SK-N-SH (cell line): ENCODE measurements at regions not wholly inside any gene's neighbourhood (a gene's known extent, or its start where the extent isn't known, plus 50 kb on each side); places are given as distances from the start of the nearest gene placed in this dataset.

Experiments used
- CTCF ChIA-PET: fragments of 300-600, 350-600 bp; formaldehyde crosslinking; extraction: SDS; loops from one replicate; lab custom pipeline; 2021; lab: Yijun Ruan, JAX
- POLR2A ChIA-PET: fragments of 350-600 bp; sonication (Branson Sonifier 250); formaldehyde crosslinking; extraction: SDS; loops from one replicate; lab custom pipeline; 2020; ENCODE audit warnings: antibody characterized with exemption, inconsistent platforms; lab: Yijun Ruan, JAX
- DNase-seq: peaks from one replicate; pipeline ENCODE4 v3.0.0; 2012
- H2AFZ ChIP-seq: fragments of 200-600 bp; sonication (generic); 2 replicates; pipeline ENCODE4 v1.8.1; 2016; ENCODE audit warnings: antibody characterized with exemption, mild to moderate bottlenecking, low read depth
- H3F3A ChIP-seq: fragments of 200-600 bp; sonication (generic); replicated peaks from 2 replicates; pipeline ENCODE3; 2016; ENCODE audit warnings: antibody characterized with exemption, mild to moderate bottlenecking; ENCODE audit not compliant: insufficient read depth
- H3K27ac ChIP-seq, 2 experiments: fragments of 200-500 bp in 1 of 2; fragments of 200-600 bp in 1 of 2; sonication (Bioruptor generic) in 1 of 2; sonication (generic), shearing (Covaris generic) in 1 of 2; 2 replicates each; pipeline versions ENCODE4 v1.5.1 to v1.6.1; 2014 to 2016; ENCODE audit warnings: low read depth in 2 of 2, inconsistent platforms in 1 of 2, low read length in 1 of 2, mild to moderate bottlenecking in 1 of 2, mixed read lengths in 1 of 2
- H3K27me3 ChIP-seq: fragments of 200-600 bp; sonication (generic), shearing (Covaris generic); 2 replicates; pipeline ENCODE4 v1.6.1; 2016; ENCODE audit warnings: mixed run types; ENCODE audit not compliant: insufficient read depth
- H3K36me3 ChIP-seq, 2 experiments: fragments of 200-500 bp in 1 of 2; fragments of 200-600 bp in 1 of 2; sonication (Bioruptor generic) in 1 of 2; sonication (generic) in 1 of 2; replicated peaks in 1 of 2; 2 replicates each; pipeline versions ENCODE3 to v1.5.1; 2014 to 2016; ENCODE audit warnings: low read length in 1 of 2, mild to moderate bottlenecking in 1 of 2; ENCODE audit not compliant: insufficient read depth in 2 of 2, control insufficient read depth in 1 of 2
- H3K4me1 ChIP-seq, 2 experiments: fragments of 200-500 bp in 1 of 2; fragments of 200-600 bp in 1 of 2; sonication (Bioruptor generic) in 1 of 2; sonication (generic), shearing (Covaris generic) in 1 of 2; 2 replicates each; pipeline versions ENCODE4 v1.5.1 to v1.6.1; 2014 to 2016; ENCODE audit warnings: low read depth in 1 of 2, low read length in 1 of 2, mixed run types in 1 of 2; ENCODE audit not compliant: insufficient read depth in 2 of 2, control insufficient read depth in 1 of 2
- H3K4me2 ChIP-seq: fragments of 200-600 bp; sonication (generic), shearing (Covaris generic); 2 replicates; pipeline ENCODE4 v1.6.1; 2017; ENCODE audit warnings: mixed run types
- H3K4me3 ChIP-seq, 2 experiments: fragments of 200-500 bp in 1 of 2; fragments of 200-600 bp in 1 of 2; sonication (Bioruptor generic) in 1 of 2; sonication (generic), shearing (Covaris generic) in 1 of 2; 2 replicates each; pipeline versions ENCODE4 v1.5.1 to v1.8.1; 2014 to 2016; ENCODE audit warnings: low read depth in 2 of 2, inconsistent platforms in 1 of 2, low read length in 1 of 2, mild to moderate bottlenecking in 1 of 2, mixed read lengths in 1 of 2, moderate library complexity in 1 of 2
- H3K79me2 ChIP-seq: fragments of 200-600 bp; sonication (generic); 2 replicates; pipeline ENCODE4 v1.8.1; 2017; ENCODE audit warnings: mild to moderate bottlenecking; ENCODE audit not compliant: insufficient read depth
- H3K9ac ChIP-seq: fragments of 200-600 bp; sonication (generic); 2 replicates; pipeline ENCODE4 v1.6.1; 2017; ENCODE audit warnings: mixed run types
- H3K9me2 ChIP-seq: fragments of 200-600 bp; sonication (generic); 2 replicates; pipeline ENCODE4 v1.6.1; 2017; ENCODE audit warnings: mixed run types
- H3K9me3 ChIP-seq: fragments of 200-600 bp; sonication (generic); 2 replicates; pipeline ENCODE4 v1.6.1; 2017; ENCODE audit warnings: mixed run types, mild to moderate bottlenecking, moderate library complexity
- H4K20me1 ChIP-seq: fragments of 200-600 bp; sonication (generic); 2 replicates; pipeline ENCODE4 v1.6.1; 2017; ENCODE audit warnings: mild to moderate bottlenecking, mixed run types; ENCODE audit not compliant: insufficient read depth
- ELF1 ChIP-seq: IDR thresholded peaks from 2 replicates; pipeline ENCODE4 v1.4.0; 2012
- EP300 ChIP-seq, 2 experiments: IDR thresholded peaks; 2 replicates each; pipeline versions ENCODE4 v1.4.0 to v1.6.1; 2012; ENCODE audit warnings: borderline replicate concordance in 1 of 2, low read depth in 1 of 2, low read length in 1 of 2
- FOSL2 ChIP-seq: IDR thresholded peaks from 2 replicates; pipeline ENCODE4 v1.4.0; 2012; ENCODE audit warnings: low read depth, mild to moderate bottlenecking, moderate library complexity, borderline replicate concordance
- FOXJ3 ChIP-seq: sonication (generic); formaldehyde crosslinking; IDR thresholded peaks from 2 replicates; pipeline ENCODE4 v1.5.1; 2020; ENCODE audit warnings: mild to moderate bottlenecking, missing genetic modification reagents
- GATA2 ChIP-seq: sonication (generic); formaldehyde crosslinking; IDR thresholded peaks from 2 replicates; pipeline ENCODE4 v1.5.0; 2020; ENCODE audit warnings: mild to moderate bottlenecking, missing genetic modification reagents
- IRF3 ChIP-seq: fragments of 150-350 bp; IDR thresholded peaks from 2 replicates; pipeline ENCODE4 v1.6.1; 2016; ENCODE audit warnings: mild to moderate bottlenecking, low read depth, low read length
- JUND ChIP-seq: IDR thresholded peaks from 2 replicates; pipeline ENCODE4 v1.4.0; 2012
- MAX ChIP-seq: IDR thresholded peaks from 2 replicates; pipeline ENCODE4 v1.4.0; 2012; ENCODE audit warnings: low read depth
- MEF2A ChIP-seq: IDR thresholded peaks from 2 replicates; pipeline ENCODE4 v1.4.0; 2012; ENCODE audit warnings: low read depth, borderline replicate concordance
- MXI1 ChIP-seq: IDR thresholded peaks from 2 replicates; pipeline ENCODE4 v1.6.1; 2012; ENCODE audit warnings: mild to moderate bottlenecking, low read depth, low read length, improper control_type of control experiment
- NRF1 ChIP-seq: IDR thresholded peaks from 2 replicates; pipeline ENCODE4 v1.6.1; 2012; ENCODE audit warnings: low read depth, mild to moderate bottlenecking, low read length
- PBX3 ChIP-seq: IDR thresholded peaks from 2 replicates; pipeline ENCODE4; 2012
- POLR2AphosphoS5 ChIP-seq: IDR thresholded peaks from 2 replicates; pipeline ENCODE4 v1.6.1; 2012; ENCODE audit warnings: low read depth, low read length
- RCOR1 ChIP-seq: fragments of 150-350 bp; IDR thresholded peaks from 2 replicates; pipeline ENCODE4 v1.6.1; 2017; ENCODE audit warnings: antibody characterized with exemption, low read length
- RFX5 ChIP-seq: IDR thresholded peaks from 2 replicates; pipeline ENCODE4 v1.6.1; 2012; ENCODE audit warnings: mild to moderate bottlenecking, improper control_type of control experiment, low read length
- SMC3 ChIP-seq: IDR thresholded peaks from 2 replicates; pipeline ENCODE4 v1.6.1; 2012; ENCODE audit warnings: low read depth, low read length, improper control_type of control experiment
- TEAD4 ChIP-seq: IDR thresholded peaks from 2 replicates; pipeline ENCODE4 v1.4.0; 2012; ENCODE audit warnings: mild to moderate bottlenecking, borderline replicate concordance; ENCODE audit not compliant: insufficient read depth
- USF1 ChIP-seq: IDR thresholded peaks from 2 replicates; pipeline ENCODE4 v1.4.0; 2012; ENCODE audit warnings: low read depth, borderline replicate concordance
- USF2 ChIP-seq: fragments of 150-350 bp; IDR thresholded peaks from 2 replicates; pipeline ENCODE4 v1.6.1; 2017; ENCODE audit warnings: antibody characterized with exemption, low read length, low read depth, borderline replicate concordance
- ZBTB33 ChIP-seq: IDR thresholded peaks from 2 replicates; pipeline ENCODE4 v1.4.0; 2012; ENCODE audit warnings: low read depth, borderline replicate concordance
- WGBS: methylation state at CpG from one replicate; pipeline ENCODE4 v1.1.6; 2017; ENCODE audit warnings: low lambda C conversion rate; 5-methylcytosine and 5-hydroxymethylcytosine counted together

GRCh38 chr1:233442026-233442780, 114.7 kb downstream of the MAP3K21 start:
- Histone ChIP-seq H3K4me2 (no peak overlapping the region), H3K4me3 (no peak overlapping the region), H3K9me3 (no peaks in the 10 kb centered on the region), H3K36me3 (no peaks in the 10 kb centered on the region), H2AFZ (no peak overlapping the region), H3F3A (peaks cover 6% of the 10 kb centered on the region), H3K27me3 (no peaks in the 10 kb centered on the region), H4K20me1 (no peaks in the 10 kb centered on the region), H3K4me1 (peaks cover 0 to 9% of the 10 kb centered on the region in 2 experiments; a peak in 1 of 4 replicates), H3K9me2 (no peaks in the 10 kb centered on the region), H3K9ac (no peak overlapping the region), H3K79me2 (no peaks in the 10 kb centered on the region), H3K27ac (no peak overlapping the region)
- WGBS: 78% methylated on average over 8 of the region's 8 CpGs
- POLR2A ChIA-PET: no interaction called here
- CTCF ChIA-PET: interaction anchor here (1.0 to 5.0 kb wide), 30 partner anchors 10 to 671 kb away, joined by 3 to 64 read pairs (median 8); partner anchors contain the start of gene SLC35F3
- DNase-seq: no peak
- no peak for TF ChIP-seq FOXJ3 (CRISPR knock-in tag)
- no peak for TF ChIP-seq MEF2A

- WGBS: 41% methylated on average over 2 of the region's 2 CpGs
- H3K79me2 ChIP-seq: no peaks in the 10 kb centered on the region
- no peak overlapping the region for H3K27ac ChIP-seq
- peaks cover 6% of the 10 kb centered on the region for H3F3A ChIP-seq
- no peak for DNase-seq
- H3K9ac ChIP-seq: no peak overlapping the region
- H3K4me3 ChIP-seq: no peak overlapping the region
- H3K9me3 ChIP-seq: no peaks in the 10 kb centered on the region
- ChIA-PET CTCF (interaction anchor here (0.7 to 1.2 kb wide), 2 partner anchors 119 to 138 kb away, joined by 3 read pairs; no protein-coding TSS in a partner anchor), POLR2A (no interaction called here)
- H3K36me3 ChIP-seq: no peaks in the 10 kb centered on the region
- H4K20me1 ChIP-seq: no peaks in the 10 kb centered on the region
- H3K27me3 ChIP-seq: no peaks in the 10 kb centered on the region
- H3K4me1 ChIP-seq: peaks cover 0 to 13% of the 10 kb centered on the region in 2 experiments; a peak in 2 of 4 replicates
- H3K9me2 ChIP-seq: no peaks in the 10 kb centered on the region
- H3K4me2 ChIP-seq: no peak overlapping the region
- H2AFZ ChIP-seq: no peak overlapping the region
- TF ChIP-seq MEF2A (no peak), MXI1 (no peak), NRF1 (no peak), PBX3 (peak; percentile 49), MAX (no peak), ZBTB33 (no peak), EP300 (IDR thresholded peaks at IDR 0.05; ENCODE audit: borderline replicate concordance in 1 of 2, low read depth in 1 of 2, low read length in 1 of 2) (no peak), SMC3 (no peak), FOSL2 (peak; percentile 46; the same call in 1 of the 2 replicates), TEAD4 (no peak), POLR2AphosphoS5 (peak; percentile 13; the same call in 1 of the 2 replicates), USF2 (no peak), GATA2 (no peak), ELF1 (no peak), JUND (peak; percentile 33), IRF3 (no peak), RCOR1 (no peak), USF1 (no peak), RFX5 (no peak)
Observed at GRCh38 chr1:233443040-233443760, 115.7 kb downstream of the MAP3K21 start.
